ENCODE measurements at regions not wholly inside any gene's neighbourhood (a gene's known extent, or its start where the extent isn't known, plus 50 kb on each side); places are given as distances from the start of the nearest gene placed in this dataset.

- H3K4me3 ChIP-seq, result no peak overlapping the region
- H3K9me3 ChIP-seq, result no peaks in the 10 kb centered on the region
- ChIA-PET POLR2A (no interaction called here), CTCF (interaction anchor here (0.7 to 1.2 kb wide), 2 partner anchors 34 to 71 kb away, joined by 3 to 4 read pairs; no protein-coding TSS in a partner anchor)
- H3K4me2 ChIP-seq, result no peak overlapping the region
- TF ChIP-seq JUN (IDR thresholded peaks at IDR 0.05), result no peak
- TF ChIP-seq CTCF (IDR thresholded peaks at IDR 0.05), result no peak
- no peak for TF ChIP-seq MAZ (IDR thresholded peaks at IDR 0.05; ENCODE audit: borderline replicate concordance, low read depth, low read length)
- no peak for TF ChIP-seq MAFK (IDR thresholded peaks at IDR 0.05; ENCODE audit: partially characterized antibody)
- TF ChIP-seq HOXB5 (CRISPR knock-in tag; IDR thresholded peaks at IDR 0.05), result no peak
- no peak for TF ChIP-seq POLR2AphosphoS2 (conservative IDR thresholded peaks at IDR 0.05; ENCODE audit: low read length)
- no peak for TF ChIP-seq RNF2 (IDR thresholded peaks at IDR 0.05; ENCODE audit: borderline replicate concordance, low read depth)
- no peak for TF ChIP-seq NR3C1 (IDR thresholded peaks at IDR 0.05)
- TF ChIP-seq POLR2A (IDR thresholded peaks at IDR 0.05; ENCODE audit: low read length), result no peak
- no peak for TF ChIP-seq RAD21 (conservative IDR thresholded peaks at IDR 0.05 in 1 of 2, IDR thresholded peaks at IDR 0.05 in 1 of 2)
- no peak for TF ChIP-seq SREBF2 (IDR thresholded peaks at IDR 0.05)
- no peak for TF ChIP-seq ZSCAN20 (CRISPR knock-in tag; IDR thresholded peaks at IDR 0.05)
- TF ChIP-seq E2F6 (IDR thresholded peaks at IDR 0.05; ENCODE audit: borderline replicate concordance, low read depth), result no peak
- no peak overlapping the region for H3K27ac ChIP-seq
- H3K4me1 ChIP-seq, result no peaks in the 10 kb centered on the region
- FAIRE-seq (no peak), ATAC-seq (no peak), DNase-seq (ENCODE audit: low read depth in 1 of 2, low spot score in 1 of 2) (no peak)
- 15% methylated on average over 2 of the region's 2 CpGs for WGBS (ENCODE audit: missing lambda C conversion rate)
Measured at GRCh38 chr10:125482108-125482507, 200.9 kb downstream of the TEX36 start.

GRCh38 chr10:125479059-125479458, 203.9 kb downstream of the TEX36 start:
- no peak overlapping the region for H3K4me3 ChIP-seq
- ChIA-PET CTCF (no interaction called here), POLR2A (no interaction called here)
- WGBS (ENCODE audit: missing lambda C conversion rate), result 20% methylated on average over 4 of the region's 4 CpGs
- no peak for TF ChIP-seq EP300 (IDR thresholded peaks at IDR 0.05)
- TF ChIP-seq RARB (CRISPR knock-in tag; IDR thresholded peaks at IDR 0.05), result no peak
- TF ChIP-seq HMGXB4 (CRISPR knock-in tag; IDR thresholded peaks at IDR 0.05; ENCODE audit: borderline replicate concordance), result no peak
- TF ChIP-seq POLR2A (IDR thresholded peaks at IDR 0.05; ENCODE audit: low read length), result no peak
- no peak for TF ChIP-seq JUNB (IDR thresholded peaks at IDR 0.05)
- TF ChIP-seq SREBF2 (IDR thresholded peaks at IDR 0.05), result no peak
- TF ChIP-seq CHD4 (IDR thresholded peaks at IDR 0.05; ENCODE audit: borderline replicate concordance), result no peak
- H3K9me3 ChIP-seq, result no peaks in the 10 kb centered on the region
- ATAC-seq (no peak), FAIRE-seq (no peak), DNase-seq (ENCODE audit: low read depth in 1 of 2, low spot score in 1 of 2) (no peak)
- H3K4me2 ChIP-seq, result no peak overlapping the region
- H3K27ac ChIP-seq, result no peak overlapping the region
- no peaks in the 10 kb centered on the region for H3K4me1 ChIP-seq

- ATAC-seq (no peak), FAIRE-seq (no peak), DNase-seq (ENCODE audit: low read depth in 1 of 2, low spot score in 1 of 2) (no peak)
- POLR2A ChIA-PET, result no interaction called here
- 5% methylated on average over 2 of the region's 2 CpGs for WGBS (ENCODE audit: missing lambda C conversion rate)
- Histone ChIP-seq H3K9me3 (no peaks in the 10 kb centered on the region; the same call in 2 of the 3 replicates), H3K4me3 (no peak overlapping the region), H3K4me1 (no peaks in the 10 kb centered on the region), H3K27ac (no peak overlapping the region), H3K4me2 (no peak overlapping the region)
- CTCF ChIA-PET, result no interaction called here
- TF ChIP-seq ZNF302 (CRISPR knock-in tag; IDR thresholded peaks at IDR 0.05) (no peak), EHMT2 (IDR thresholded peaks at IDR 0.05; ENCODE audit: low read depth) (no peak), POLR2AphosphoS2 (conservative IDR thresholded peaks at IDR 0.05; ENCODE audit: low read length) (no peak), E2F6 (IDR thresholded peaks at IDR 0.05; ENCODE audit: borderline replicate concordance, low read depth) (no peak), EHF (CRISPR knock-in tag; IDR thresholded peaks at IDR 0.05) (no peak), FOXS1 (CRISPR knock-in tag; IDR thresholded peaks at IDR 0.05) (no peak), BCL3 (IDR thresholded peaks at IDR 0.05) (no peak), CTCF (IDR thresholded peaks at IDR 0.05) (no peak), PHF8 (IDR thresholded peaks at IDR 0.05; ENCODE audit: borderline replicate concordance, low read depth) (no peak), NFE2L2 (conservative IDR thresholded peaks at IDR 0.05; ENCODE audit: low read length) (no peak), GATA3 (IDR thresholded peaks at IDR 0.05; ENCODE audit: borderline replicate concordance) (no peak), RCOR1 (IDR thresholded peaks at IDR 0.05; ENCODE audit: low read depth, low read length) (no peak), ZC3H11A (IDR thresholded peaks at IDR 0.05) (no peak)
Measured at GRCh38 chr10:125475815-125476214, 207.1 kb downstream of the TEX36 start.

All from A549 (cell line).